MM.1S (cell line): ENCODE measurements at regions not wholly inside any gene's neighbourhood (a gene's known extent, or its start where the extent isn't known, plus 50 kb on each side); places are given as distances from the start of the nearest gene placed in this dataset.

Source experiments
- DNase-seq: peaks from one replicate; pipeline ENCODE4 v3.0.0-alpha.2; 2015
- H2AFZ ChIP-seq: fragments of 300-600 bp; sonication (generic); 2 replicates; pipeline ENCODE4 v1.6.0; 2016; ENCODE audit warnings: antibody characterized with exemption, low read length
- H3F3A ChIP-seq: fragments of 300-600 bp; sonication (generic); 2 replicates; pipeline ENCODE4 v1.6.1; 2016; ENCODE audit warnings: mild to moderate bottlenecking, antibody characterized with exemption, low read length, moderate library complexity, mixed read lengths; ENCODE audit not compliant: insufficient read depth
- H3K27ac ChIP-seq: fragments of 300-600 bp; sonication (generic); 2 replicates; pipeline ENCODE4 v1.5.1; 2016; ENCODE audit warnings: mild to moderate bottlenecking, low read length
- H3K27me3 ChIP-seq: fragments of 300-600 bp; sonication (generic); replicated peaks from 2 replicates; pipeline ENCODE4 v1.6.0; 2016; ENCODE audit warnings: low read length; ENCODE audit not compliant: insufficient read depth
- H3K36me3 ChIP-seq: fragments of 300-600 bp; sonication (generic); replicated peaks from 2 replicates; pipeline ENCODE4 v1.6.1; 2016; ENCODE audit warnings: mild to moderate bottlenecking, low read length, mixed read lengths; ENCODE audit not compliant: insufficient read depth
- H3K4me1 ChIP-seq: fragments of 300-600 bp; sonication (generic); 2 replicates; pipeline ENCODE4 v1.6.1; 2016; ENCODE audit warnings: low read length, mixed read lengths
- H3K4me2 ChIP-seq: fragments of 300-600 bp; sonication (generic); 2 replicates; pipeline ENCODE4 v1.6.0; 2016; ENCODE audit warnings: low read depth, low read length
- H3K4me3 ChIP-seq: fragments of 300-600 bp; sonication (generic); 2 replicates; pipeline ENCODE4 v1.5.1; 2016; ENCODE audit warnings: low read length, mixed read lengths
- H3K79me2 ChIP-seq: fragments of 300-600 bp; sonication (generic); 2 replicates; pipeline ENCODE4 v1.6.1; 2016; ENCODE audit warnings: mixed run types, low read length, mixed read lengths
- H3K9ac ChIP-seq: fragments of 300-600 bp; sonication (generic); 2 replicates; pipeline ENCODE4 v1.6.1; 2016; ENCODE audit warnings: low read length, mixed read lengths
- H3K9me2 ChIP-seq: fragments of 300-600 bp; sonication (generic); replicated peaks from 2 replicates; pipeline ENCODE4 v1.6.1; 2016; ENCODE audit warnings: mild to moderate bottlenecking, low read length, mixed read lengths; ENCODE audit not compliant: insufficient read depth
- H3K9me3 ChIP-seq: fragments of 300-600 bp; sonication (generic); replicated peaks from 2 replicates; pipeline ENCODE4 v1.6.1; 2016; ENCODE audit warnings: mild to moderate bottlenecking, low read length, mixed read lengths; ENCODE audit not compliant: insufficient read depth
- H4K20me1 ChIP-seq: fragments of 300-600 bp; sonication (generic); 2 replicates; pipeline ENCODE4 v1.6.1; 2016; ENCODE audit warnings: mild to moderate bottlenecking, low read length, moderate library complexity, mixed read lengths; ENCODE audit not compliant: insufficient read depth
- EZH2 ChIP-seq: fragments of 300-600 bp; sonication (generic); optimal IDR thresholded peaks from 2 replicates; pipeline ENCODE3; 2017; ENCODE audit warnings: low read depth, mild to moderate bottlenecking, antibody characterized with exemption, low read length, mixed read lengths
- EZH2phosphoT487 ChIP-seq: fragments of 300-600 bp; sonication (generic); IDR thresholded peaks from 2 replicates; pipeline ENCODE4 v1.6.1; 2018; ENCODE audit warnings: antibody characterized with exemption, low read length
- TF ChIP-seq, protein P1 (sequence below): fragments of 300-600 bp; sonication (generic); IDR thresholded peaks from 2 replicates; pipeline ENCODE4 v1.5.1; 2016; ENCODE audit warnings: antibody characterized with exemption, low read length, mixed read lengths

DNA sequence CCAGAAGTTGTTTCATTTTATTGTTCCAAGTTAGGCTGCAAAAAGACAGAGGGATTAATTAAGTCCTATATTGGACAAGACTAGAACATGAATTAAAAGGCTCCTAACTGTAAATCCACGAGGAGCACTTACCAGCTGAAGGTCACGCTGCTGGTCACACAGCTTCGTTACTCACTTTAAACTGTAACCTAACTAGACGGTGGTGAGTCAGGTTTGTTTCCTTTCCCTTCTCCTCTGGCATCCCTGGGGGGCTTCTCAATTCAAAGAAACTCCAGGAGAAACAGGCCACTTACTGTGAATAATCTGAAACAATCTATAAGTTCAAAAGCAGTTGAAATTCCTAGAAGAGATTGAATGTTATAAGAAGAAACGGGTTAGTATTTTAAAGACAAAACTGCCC is 331.4 kb downstream of the BCAT1 start:
- no peaks in the 10 kb centered on the region for H3K27me3 ChIP-seq
- no peak for DNase-seq
- no peak overlapping the region for H2AFZ ChIP-seq
- H3K4me2 ChIP-seq: no peak overlapping the region
- no peaks in the 10 kb centered on the region for H4K20me1 ChIP-seq
- H3K9me2 ChIP-seq: no peaks in the 10 kb centered on the region
- H3F3A ChIP-seq: no peaks in the 10 kb centered on the region
- no peaks in the 10 kb centered on the region for H3K9me3 ChIP-seq
- no peaks in the 10 kb centered on the region for H3K79me2 ChIP-seq
- no peak overlapping the region for H3K27ac ChIP-seq
- no peak overlapping the region for H3K9ac ChIP-seq
- no peaks in the 10 kb centered on the region for H3K36me3 ChIP-seq
- TF ChIP-seq EZH2: no peak
- H3K4me1 ChIP-seq: no peaks in the 10 kb centered on the region
- H3K4me3 ChIP-seq: no peak overlapping the region

GRCh38 chr12:24615967-24616411 is 332.9 kb downstream of the BCAT1 start:
- Histone ChIP-seq H3K27me3 (no peaks in the 10 kb centered on the region), H3K9me2 (no peaks in the 10 kb centered on the region), H3K4me1 (no peaks in the 10 kb centered on the region), H3K9ac (no peak overlapping the region), H3F3A (no peaks in the 10 kb centered on the region), H3K9me3 (no peaks in the 10 kb centered on the region), H3K36me3 (no peaks in the 10 kb centered on the region), H3K79me2 (no peaks in the 10 kb centered on the region), H3K4me3 (no peak overlapping the region), H3K4me2 (no peak overlapping the region), H4K20me1 (no peaks in the 10 kb centered on the region), H3K27ac (no peak overlapping the region), H2AFZ (no peak overlapping the region)
- DNase-seq: no peak
- no peak for TF ChIP-seq EZH2phosphoT487
- TF ChIP-seq, protein P1, sequence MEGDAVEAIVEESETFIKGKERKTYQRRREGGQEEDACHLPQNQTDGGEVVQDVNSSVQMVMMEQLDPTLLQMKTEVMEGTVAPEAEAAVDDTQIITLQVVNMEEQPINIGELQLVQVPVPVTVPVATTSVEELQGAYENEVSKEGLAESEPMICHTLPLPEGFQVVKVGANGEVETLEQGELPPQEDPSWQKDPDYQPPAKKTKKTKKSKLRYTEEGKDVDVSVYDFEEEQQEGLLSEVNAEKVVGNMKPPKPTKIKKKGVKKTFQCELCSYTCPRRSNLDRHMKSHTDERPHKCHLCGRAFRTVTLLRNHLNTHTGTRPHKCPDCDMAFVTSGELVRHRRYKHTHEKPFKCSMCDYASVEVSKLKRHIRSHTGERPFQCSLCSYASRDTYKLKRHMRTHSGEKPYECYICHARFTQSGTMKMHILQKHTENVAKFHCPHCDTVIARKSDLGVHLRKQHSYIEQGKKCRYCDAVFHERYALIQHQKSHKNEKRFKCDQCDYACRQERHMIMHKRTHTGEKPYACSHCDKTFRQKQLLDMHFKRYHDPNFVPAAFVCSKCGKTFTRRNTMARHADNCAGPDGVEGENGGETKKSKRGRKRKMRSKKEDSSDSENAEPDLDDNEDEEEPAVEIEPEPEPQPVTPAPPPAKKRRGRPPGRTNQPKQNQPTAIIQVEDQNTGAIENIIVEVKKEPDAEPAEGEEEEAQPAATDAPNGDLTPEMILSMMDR: no peak
- TF ChIP-seq EZH2: no peak

- Histone ChIP-seq H2AFZ (no peak overlapping the region), H3K4me1 (no peaks in the 10 kb centered on the region), H3K4me3 (no peak overlapping the region), H3K27ac (no peak overlapping the region), H3K36me3 (no peaks in the 10 kb centered on the region), H3F3A (no peaks in the 10 kb centered on the region), H3K9me3 (no peaks in the 10 kb centered on the region), H3K9ac (no peak overlapping the region), H3K4me2 (no peak overlapping the region), H3K9me2 (no peaks in the 10 kb centered on the region), H3K27me3 (no peaks in the 10 kb centered on the region), H3K79me2 (no peaks in the 10 kb centered on the region), H4K20me1 (no peaks in the 10 kb centered on the region)
- DNase-seq: no peak
- no peak for TF ChIP-seq EZH2
- TF ChIP-seq EZH2phosphoT487: no peak
- TF ChIP-seq, protein P1: no peak
Measured at GRCh38 chr12:24608637-24609285, 340.1 kb downstream of the BCAT1 start.

- TF ChIP-seq EZH2 (no peak), EZH2phosphoT487 (no peak)
- TF ChIP-seq, protein P1: no peak
- Histone ChIP-seq H4K20me1 (no peaks in the 10 kb centered on the region), H3K27me3 (no peaks in the 10 kb centered on the region)
Measured at GRCh38 chr12:24608108-24608507, 340.8 kb downstream of the BCAT1 start.

More at GRCh38 chr12:24608108-24608507, 340.8 kb downstream of the BCAT1 start:
- Histone ChIP-seq H3F3A (no peaks in the 10 kb centered on the region), H3K36me3 (no peaks in the 10 kb centered on the region), H3K79me2 (no peaks in the 10 kb centered on the region), H3K4me1 (no peaks in the 10 kb centered on the region), H3K4me3 (no peak overlapping the region), H3K9ac (no peak overlapping the region), H3K4me2 (no peak overlapping the region), H3K27ac (no peak overlapping the region), H2AFZ (no peak overlapping the region), H3K9me3 (no peaks in the 10 kb centered on the region), H3K9me2 (no peaks in the 10 kb centered on the region)
- DNase-seq: no peak
